Activated CD4-positive, alpha-beta T cell treated with anti-CD3 and anti-CD28 coated beads, Interleukin-2, amount 10 ng/mL, durations not matched to agents 7 days and 5 days (primary cell): ENCODE measurements at regions not wholly inside any gene's neighbourhood (a gene's known extent, or its start where the extent isn't known, plus 50 kb on each side); places are given as distances from the start of the nearest gene placed in this dataset.
"Not testable (repeated sequence)": the region's sequence is repeated elsewhere in the genome, so short reads cannot be mapped to it uniquely, and the experiment has no call there.

Source experiments
- CTCF ChIA-PET: fragments of 350-600 bp; sonication (Branson Sonifier 250); formaldehyde crosslinking; loops from one replicate; lab custom pipeline; 2021; ENCODE audit warnings: antibody characterized with exemption; lab: Charles Lee
- POLR2A ChIA-PET: fragments of 350-600 bp; sonication (Branson Sonifier 250); formaldehyde crosslinking; loops from one replicate; lab custom pipeline; 2021; ENCODE audit warnings: antibody characterized with exemption; lab: Charles Lee
- DNase-seq: peaks from one replicate; pipeline ENCODE4 v3.0.0-alpha.2; 2020
- H3K27ac Mint-ChIP-seq: one replicate; pipeline ENCODE4 v1.8.0; 2021; ENCODE audit warnings: mild to moderate bottlenecking, moderate library complexity, mixed read lengths
- H3K27me3 Mint-ChIP-seq: one replicate; pipeline ENCODE4 v1.8.0; 2021; ENCODE audit warnings: mixed read lengths
- H3K36me3 Mint-ChIP-seq: one replicate; pipeline ENCODE4 v1.8.0; 2021; ENCODE audit warnings: low read depth, mixed read lengths
- H3K4me1 Mint-ChIP-seq: one replicate; pipeline ENCODE4 v1.8.0; 2021; ENCODE audit warnings: mixed read lengths
- H3K4me3 Mint-ChIP-seq: one replicate; pipeline ENCODE4 v1.8.0; 2021; ENCODE audit warnings: mild to moderate bottlenecking, moderate library complexity, mixed read lengths
- H3K9me3 Mint-ChIP-seq: one replicate; pipeline ENCODE4 v1.8.0; 2021; ENCODE audit warnings: mixed read lengths

DNA sequence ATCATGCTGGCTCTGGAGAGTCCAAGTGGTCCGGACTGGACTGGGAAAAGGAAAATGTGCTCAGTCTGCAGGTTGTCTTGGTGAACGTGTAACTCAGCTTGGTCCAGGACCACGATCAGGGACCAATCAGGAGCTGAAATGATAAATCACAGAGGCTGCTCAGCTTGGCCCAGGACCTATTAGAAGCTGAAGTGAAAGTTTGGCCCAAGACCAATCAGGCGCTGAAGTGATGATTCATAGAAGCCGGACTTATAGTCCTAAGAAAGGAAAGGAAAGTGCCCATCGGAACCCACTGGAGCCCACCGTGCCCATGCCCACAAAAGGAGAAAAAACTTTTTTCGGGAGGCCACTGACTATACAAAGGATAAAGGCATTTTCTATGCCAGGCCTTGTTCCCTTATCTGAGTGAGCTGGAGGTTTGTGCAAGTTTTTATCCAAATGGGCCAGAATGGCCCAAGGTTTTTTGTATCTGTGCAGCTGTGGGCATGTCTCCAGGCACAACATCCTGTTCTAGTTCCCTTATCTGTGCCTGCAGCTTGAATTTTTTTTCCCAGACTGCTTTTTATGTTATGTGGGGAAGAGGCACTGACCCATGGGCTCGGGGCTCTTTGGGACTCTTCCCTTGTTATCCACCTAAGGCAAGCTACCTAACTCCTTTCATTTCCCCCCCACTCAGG lies 194.4 kb downstream of the FAM133A start:
- DNase-seq = no peak
- POLR2A ChIA-PET = no interaction called here
- Mint-ChIP-seq H3K4me3 (no peak overlapping the region), H3K36me3 (no peaks in the 10 kb centered on the region), H3K27me3 (no peaks in the 10 kb centered on the region), H3K27ac (no peak overlapping the region), H3K4me1 (no peaks in the 10 kb centered on the region), H3K9me3 (no peaks in the 10 kb centered on the region)
- CTCF ChIA-PET = no interaction called here

DNA sequence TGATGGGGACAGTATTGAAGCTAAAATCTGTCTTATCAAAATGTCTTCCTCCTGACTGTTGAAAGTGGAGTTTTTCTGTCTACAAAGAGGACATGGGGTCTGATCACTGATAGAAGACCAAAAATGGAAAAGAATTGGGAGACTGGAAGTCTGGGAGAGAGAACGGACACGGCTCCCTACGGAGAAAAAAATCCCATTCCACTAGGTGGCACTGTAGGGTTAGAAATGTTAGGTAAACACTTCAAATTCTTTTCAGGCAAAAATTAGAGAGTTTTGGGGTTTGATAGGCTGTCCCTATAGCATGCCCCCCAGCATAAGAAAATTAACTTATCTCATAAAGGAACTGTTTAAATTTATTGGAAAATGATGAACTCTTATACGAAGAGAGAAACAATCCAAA lies 200.5 kb downstream of the FAM133A start:
- no peak overlapping the region for H3K27ac Mint-ChIP-seq
- POLR2A ChIA-PET = no interaction called here
- DNase-seq = no peak
- peaks cover 7% of the 10 kb centered on the region for H3K9me3 Mint-ChIP-seq
- CTCF ChIA-PET = no interaction called here
- H3K27me3 Mint-ChIP-seq = no peaks in the 10 kb centered on the region
- H3K4me3 Mint-ChIP-seq = no peak overlapping the region
- no peaks in the 10 kb centered on the region for H3K36me3 Mint-ChIP-seq
- no peaks in the 10 kb centered on the region for H3K4me1 Mint-ChIP-seq

DNA sequence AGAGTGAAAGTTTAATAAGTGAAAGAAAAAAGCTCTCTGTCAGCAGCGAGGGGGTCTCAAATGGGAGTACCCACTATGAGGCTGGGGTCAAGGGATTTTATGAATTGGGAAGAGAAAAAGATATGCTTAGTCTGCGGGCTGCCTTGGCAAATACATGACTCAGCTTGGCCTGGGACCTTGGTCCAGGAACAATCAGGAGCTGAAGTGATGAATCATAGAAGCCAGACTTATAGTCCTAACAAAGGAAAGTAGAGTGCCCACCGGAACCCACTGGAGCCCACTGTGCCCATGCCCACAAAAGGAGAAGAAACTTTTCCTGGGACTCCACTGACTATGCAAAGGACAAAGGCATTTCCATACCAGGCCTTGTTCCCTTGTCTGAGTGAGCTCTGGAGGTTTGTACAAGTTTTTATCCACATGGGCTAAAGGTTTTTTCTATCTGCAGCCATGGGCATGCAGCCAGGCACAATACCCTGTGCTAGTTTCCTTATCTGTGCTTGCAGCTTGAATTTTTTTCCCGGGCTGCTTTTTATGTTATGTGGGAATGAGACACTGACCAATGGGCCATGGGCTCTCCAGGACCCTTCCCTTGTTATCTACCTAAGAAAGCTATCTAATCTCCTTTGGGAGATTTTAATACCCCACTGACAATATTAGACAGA lies 201.7 kb downstream of the FAM133A start:
- H3K4me1 Mint-ChIP-seq = no peaks in the 10 kb centered on the region
- H3K27ac Mint-ChIP-seq = no peak overlapping the region
- H3K9me3 Mint-ChIP-seq = peaks cover 7% of the 10 kb centered on the region
- H3K36me3 Mint-ChIP-seq = no peaks in the 10 kb centered on the region
- no peak overlapping the region for H3K4me3 Mint-ChIP-seq
- ChIA-PET POLR2A (no interaction called here), CTCF (no interaction called here)
- DNase-seq = no peak
- no peaks in the 10 kb centered on the region for H3K27me3 Mint-ChIP-seq

DNA sequence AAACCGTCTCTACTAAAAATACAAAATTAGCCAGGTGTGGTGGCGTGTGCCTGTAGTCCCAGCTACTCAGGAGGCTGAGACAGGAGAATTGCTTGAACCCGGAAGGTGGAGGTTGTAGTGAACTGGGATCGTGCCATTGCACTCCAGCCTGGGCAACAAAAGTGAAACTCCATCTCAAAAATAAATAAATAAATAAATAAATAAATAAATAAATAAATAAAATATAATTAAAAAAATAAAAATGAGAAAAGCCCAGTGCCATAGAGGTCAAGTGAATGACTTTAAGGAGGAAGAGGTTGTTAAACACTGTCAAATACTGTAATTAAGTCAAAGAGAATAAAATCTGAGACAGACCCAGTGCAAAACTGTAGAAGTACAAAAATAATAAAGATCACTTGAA lies 247.0 kb downstream of the FAM133A start:
- DNase-seq, H3K9me3 Mint-ChIP-seq, POLR2A ChIA-PET, CTCF ChIA-PET, H3K4me1 Mint-ChIP-seq, H3K4me3 Mint-ChIP-seq, H3K36me3 Mint-ChIP-seq, H3K27ac Mint-ChIP-seq, H3K27me3 Mint-ChIP-seq: not testable (repeated sequence)

DNA sequence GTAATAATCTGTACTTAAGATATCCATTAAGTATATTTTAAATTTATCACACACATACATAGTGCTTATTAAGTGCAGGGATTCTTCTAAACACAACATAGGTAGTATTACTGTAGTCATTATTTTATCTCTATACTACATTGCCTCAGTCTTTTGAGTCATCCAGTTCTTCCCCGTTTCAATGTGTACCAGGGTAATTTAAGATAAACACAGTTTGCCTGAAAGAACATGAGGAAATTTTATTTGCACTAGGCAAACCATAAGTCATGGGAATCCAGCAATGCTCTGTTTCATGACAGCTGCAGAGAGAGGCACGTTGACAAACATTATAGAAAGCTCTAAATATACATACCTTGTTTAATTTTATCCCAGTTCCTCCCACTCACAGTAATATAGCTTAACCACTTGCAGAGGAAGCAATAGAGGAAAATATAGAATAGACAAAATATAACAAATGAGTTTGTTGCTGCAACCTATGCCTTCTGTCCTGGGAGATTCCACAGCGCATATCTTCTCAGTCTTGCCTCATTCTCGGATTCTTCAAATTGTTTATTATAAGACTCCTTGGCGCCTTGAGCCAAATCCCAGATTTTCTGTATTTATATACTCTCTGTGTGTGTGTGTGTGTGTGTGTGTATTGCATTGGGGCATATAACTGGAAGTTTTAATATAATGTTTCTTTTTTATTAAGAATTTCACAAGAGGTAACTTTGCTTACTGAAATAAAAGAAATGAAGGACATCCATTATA lies 258.6 kb downstream of the FAM133A start:
- no peak for DNase-seq
- CTCF ChIA-PET = no interaction called here
- Mint-ChIP-seq H3K36me3 (no peaks in the 10 kb centered on the region), H3K27ac (no peak overlapping the region), H3K4me3 (no peak overlapping the region), H3K4me1 (no peaks in the 10 kb centered on the region), H3K27me3 (no peaks in the 10 kb centered on the region), H3K9me3 (no peaks in the 10 kb centered on the region)
- POLR2A ChIA-PET = no interaction called here

DNA sequence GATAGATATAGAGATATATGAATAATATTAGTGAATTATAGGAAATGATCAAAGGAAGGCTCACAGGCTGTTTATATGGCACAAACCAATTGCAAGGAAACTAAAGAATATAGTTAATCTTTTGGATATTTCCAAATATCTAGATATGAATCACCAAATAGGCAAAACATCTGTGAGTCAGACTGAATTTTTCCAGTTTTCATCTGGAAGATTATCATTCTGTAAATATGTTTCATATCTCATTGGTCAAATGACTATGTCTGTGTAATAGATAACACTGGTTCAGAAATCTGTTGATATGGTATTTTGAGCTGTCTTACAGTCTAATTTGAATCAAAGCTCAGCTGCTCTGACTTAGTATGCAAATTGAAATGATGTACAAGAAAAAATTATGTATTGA lies 303.6 kb downstream of the FAM133A start:
- DNase-seq = no peak
- H3K27ac Mint-ChIP-seq = no peak overlapping the region
- ChIA-PET POLR2A (no interaction called here), CTCF (interaction anchor here (0.6 kb wide), 1 partner anchor 27 kb away, joined by 3 read pairs; no protein-coding TSS in a partner anchor)
- H3K36me3 Mint-ChIP-seq = no peaks in the 10 kb centered on the region
- no peaks in the 10 kb centered on the region for H3K9me3 Mint-ChIP-seq
- no peak overlapping the region for H3K4me3 Mint-ChIP-seq
- H3K4me1 Mint-ChIP-seq = no peaks in the 10 kb centered on the region
- H3K27me3 Mint-ChIP-seq = no peaks in the 10 kb centered on the region

DNA sequence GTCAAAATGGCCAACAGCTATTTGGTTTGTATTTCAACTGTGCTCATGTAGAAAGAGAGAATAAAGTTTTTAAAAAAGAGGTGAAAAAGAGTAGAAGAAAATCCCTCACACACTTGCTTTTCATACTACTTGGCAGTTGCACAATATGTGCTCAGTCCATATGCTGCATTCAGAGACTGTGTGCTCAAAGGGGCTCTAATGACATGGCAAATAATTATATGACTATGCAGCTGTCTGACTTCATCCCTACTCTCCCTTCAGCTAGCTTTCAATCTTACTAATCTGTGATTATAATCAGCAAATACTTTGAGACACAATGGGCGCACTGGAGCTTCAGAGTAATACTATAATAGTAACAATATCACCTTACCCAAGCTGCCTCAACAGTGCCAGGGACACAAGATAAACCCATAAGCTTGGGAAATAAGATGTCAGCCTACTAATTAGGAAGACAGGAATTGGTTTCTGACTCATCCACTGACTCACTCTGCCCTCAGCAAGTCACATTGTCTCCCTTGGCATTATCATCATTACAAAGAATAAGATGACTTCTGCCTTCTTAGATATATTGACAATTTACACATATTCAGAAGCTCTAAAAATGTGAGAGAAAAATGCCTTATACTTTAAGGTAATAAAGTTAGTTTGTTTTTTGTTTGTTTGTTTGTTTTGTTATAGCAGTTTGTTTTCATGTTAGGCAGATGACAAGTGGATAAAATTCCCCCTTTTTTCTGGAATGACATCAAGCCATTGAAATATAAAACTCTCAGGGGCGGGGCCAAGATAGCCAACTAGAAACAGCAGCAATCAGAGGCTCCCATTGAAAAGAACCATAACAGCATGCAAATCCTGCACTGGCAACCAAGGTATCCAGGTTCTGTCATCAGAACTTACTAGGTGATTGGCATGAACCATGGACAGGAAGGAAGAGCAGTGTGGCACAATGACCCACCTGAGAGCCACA lies 311.6 kb downstream of the FAM133A start:
- CTCF ChIA-PET = no interaction called here
- H3K27ac Mint-ChIP-seq = no peak overlapping the region
- no peaks in the 10 kb centered on the region for H3K9me3 Mint-ChIP-seq
- no peaks in the 10 kb centered on the region for H3K36me3 Mint-ChIP-seq
- no peaks in the 10 kb centered on the region for H3K27me3 Mint-ChIP-seq
- POLR2A ChIA-PET = no interaction called here
- no peak for DNase-seq
- H3K4me3 Mint-ChIP-seq = no peak overlapping the region
- no peaks in the 10 kb centered on the region for H3K4me1 Mint-ChIP-seq
